GM12874 (cell line): ENCODE measurements at regions not wholly inside any gene's neighbourhood (a gene's known extent, or its start where the extent isn't known, plus 50 kb on each side); places are given as distances from the start of the nearest gene placed in this dataset.
A peak's percentile ranks its signal among the peaks of the same experiment; 100 is the strongest.

Experiments used
- CTCF ChIP-seq: IDR thresholded peaks from 2 replicates; pipeline ENCODE4 v1.5.1; 2011; ENCODE audit warnings: low read depth, mild to moderate bottlenecking, control low read depth, low read length, moderate library complexity; ENCODE audit not compliant: insufficient read depth

DNA sequence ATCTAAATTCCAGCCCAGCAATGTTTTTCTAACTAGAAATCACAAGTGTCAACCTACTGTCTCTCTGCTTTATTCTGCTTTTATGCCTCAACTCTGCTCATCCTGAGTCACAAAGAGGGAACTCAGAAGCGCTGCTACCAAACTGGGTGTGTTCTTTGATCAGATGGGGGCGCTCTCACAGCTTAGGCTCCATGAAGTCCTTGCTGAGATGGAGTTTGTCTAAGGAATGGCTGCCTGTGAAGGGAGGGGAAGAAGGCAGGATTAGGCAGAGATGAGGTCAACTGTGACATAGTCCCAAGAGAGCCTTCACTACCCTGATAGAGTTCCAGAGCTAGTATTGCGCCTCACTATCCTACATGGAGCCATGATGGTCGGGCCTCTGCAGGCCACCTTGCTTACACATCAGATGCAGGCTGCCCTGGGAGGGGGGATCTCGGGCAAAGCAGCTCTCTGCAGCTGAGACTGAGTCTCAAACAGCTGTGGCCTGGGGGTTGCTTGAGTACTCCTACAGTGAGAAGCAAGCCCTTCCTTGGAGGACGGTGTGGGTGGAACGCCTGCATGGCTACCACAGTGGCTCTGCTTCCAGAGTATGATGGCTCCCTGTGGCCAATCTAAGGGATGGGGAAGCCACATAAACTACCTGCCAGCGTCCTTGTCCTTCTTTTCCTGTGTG is 219.9 kb downstream of the CCNG2 start:
- TF ChIP-seq CTCF, result no peak

DNA sequence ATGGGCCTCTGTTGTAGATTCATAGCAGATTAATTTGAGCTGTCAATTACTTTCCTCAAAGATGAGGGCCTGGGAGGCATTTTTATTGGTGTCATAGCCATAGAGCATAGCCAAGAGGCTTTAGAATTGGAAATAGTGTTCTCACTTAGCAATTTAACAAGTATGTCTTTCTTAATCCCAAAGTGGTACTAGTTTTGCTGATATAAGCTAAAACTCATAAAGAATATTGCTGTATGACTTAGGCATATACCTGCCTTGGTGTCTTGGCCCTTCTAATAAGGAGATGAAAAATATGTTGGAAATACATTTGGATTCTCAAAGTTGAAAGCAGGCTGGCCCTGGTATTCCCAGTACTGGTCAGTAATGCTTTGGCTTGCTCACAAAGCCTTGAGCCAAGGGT is 221.5 kb upstream of the CXCL13 start:
- TF ChIP-seq CTCF, result no peak

GRCh38 chr4:77385124-77385969 is 220.3 kb upstream of the CXCL13 start:
- peak; percentile 75 for TF ChIP-seq CTCF

- no peak for TF ChIP-seq CTCF
These were observed 211.6 kb upstream of the CXCL13 start for GRCh38 chr4:77393996-77394395.

GRCh38 chr4:77395481-77395880 is 210.1 kb upstream of the CXCL13 start:
- no peak for TF ChIP-seq CTCF

DNA sequence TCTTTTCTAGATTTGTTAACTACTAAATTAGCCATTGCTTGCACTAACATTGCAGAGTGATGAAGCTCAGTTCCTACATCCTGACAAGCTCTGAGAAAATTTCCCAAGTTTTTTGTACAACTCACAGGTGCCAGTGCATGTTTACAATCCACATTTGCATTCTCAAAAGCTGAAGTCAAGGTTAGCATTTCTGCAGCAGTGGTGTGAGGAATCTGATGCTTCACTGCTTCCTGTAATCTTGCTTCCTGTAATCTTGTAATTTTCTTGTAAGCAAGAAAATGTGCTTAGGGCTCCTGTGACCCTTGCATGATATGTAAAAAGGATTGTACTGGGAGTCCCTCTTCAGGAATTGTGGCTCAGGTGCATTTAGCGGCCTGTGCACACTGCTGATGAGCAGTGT is 207.4 kb upstream of the CXCL13 start:
- no peak for TF ChIP-seq CTCF

- TF ChIP-seq CTCF, result no peak
These were observed 205.8 kb upstream of the CXCL13 start for GRCh38 chr4:77399831-77400230.
